Neutrophil (primary cell): ENCODE measurements at regions not wholly inside any gene's neighbourhood (a gene's known extent, or its start where the extent isn't known, plus 50 kb on each side); places are given as distances from the start of the nearest gene placed in this dataset.
"Not testable (repeated sequence)": the region's sequence is repeated elsewhere in the genome, so short reads cannot be mapped to it uniquely, and the experiment has no call there.

Source experiments
- H3K27ac ChIP-seq: fragments of 200-600 bp; sonication (generic); 2 replicates; pipeline ENCODE4 v1.5.1; 2016; ENCODE audit warnings: mild to moderate bottlenecking, moderate library complexity
- H3K27me3 ChIP-seq: fragments of 200-600 bp; sonication (generic); 2 replicates; pipeline ENCODE4 v1.6.0; 2016; ENCODE audit warnings: mild to moderate bottlenecking
- H3K36me3 ChIP-seq: fragments of 200-600 bp; sonication (generic); 2 replicates; pipeline ENCODE4 v1.5.1; 2017
- H3K4me1 ChIP-seq, 2 experiments: fragments of 200-600 bp in 1 of 2; sonication (generic) in 1 of 2; 1 replicate in 1 of 2; 2 replicates in 1 of 2; pipeline versions ENCODE4 v1.5.1 to v1.6.1; 2013 to 2016; ENCODE audit warnings: low read depth in 1 of 2, low read length in 1 of 2, mild to moderate bottlenecking in 1 of 2, moderate library complexity in 1 of 2; ENCODE audit not compliant: control insufficient read depth in 1 of 2, insufficient read depth in 1 of 2
- H3K4me3 ChIP-seq, 2 experiments: fragments of 200-600 bp in 1 of 2; sonication (generic) in 1 of 2; 1 replicate in 1 of 2; 2 replicates in 1 of 2; pipeline ENCODE4 v1.5.1; 2013 to 2016; ENCODE audit warnings: low read depth in 1 of 2, low read length in 1 of 2, mild to moderate bottlenecking in 1 of 2, moderate library complexity in 1 of 2
- H3K9me3 ChIP-seq: fragments of 200-600 bp; sonication (generic); 2 replicates; pipeline ENCODE4 v1.5.1; 2016
- CTCF ChIP-seq: fragments of 200-600 bp; sonication (generic); IDR thresholded peaks from 2 replicates; pipeline ENCODE4 v1.5.1; 2016; ENCODE audit warnings: antibody characterized with exemption

GRCh38 chr3:74145277-74145676 is 469.2 kb downstream of the CNTN3 start:
- H3K27me3 ChIP-seq: no peaks in the 10 kb centered on the region
- H3K4me1 ChIP-seq: no peaks in the 10 kb centered on the region
- TF ChIP-seq CTCF: no peak
- H3K36me3 ChIP-seq: no peaks in the 10 kb centered on the region
- no peak overlapping the region for H3K4me3 ChIP-seq
- H3K9me3 ChIP-seq: no peaks in the 10 kb centered on the region
- H3K27ac ChIP-seq: no peak overlapping the region

- Histone ChIP-seq H3K4me1 (no peaks in the 10 kb centered on the region), H3K36me3 (no peaks in the 10 kb centered on the region), H3K4me3 (no peak overlapping the region), H3K27me3 (no peaks in the 10 kb centered on the region), H3K27ac (no peak overlapping the region), H3K9me3 (no peaks in the 10 kb centered on the region)
- no peak for TF ChIP-seq CTCF
Measured at GRCh38 chr3:74139648-74140047, 474.8 kb downstream of the CNTN3 start.

- Histone ChIP-seq H3K27me3 (no peaks in the 10 kb centered on the region), H3K36me3 (no peaks in the 10 kb centered on the region), H3K27ac (no peak overlapping the region), H3K9me3 (no peaks in the 10 kb centered on the region), H3K4me3 (no peak overlapping the region), H3K4me1 (no peaks in the 10 kb centered on the region)
- TF ChIP-seq CTCF: no peak
Measured at GRCh38 chr3:74137790-74138189, 476.7 kb downstream of the CNTN3 start.

GRCh38 chr3:74135808-74136207 is 478.7 kb downstream of the CNTN3 start:
- no peaks in the 10 kb centered on the region for H3K27me3 ChIP-seq
- no peaks in the 10 kb centered on the region for H3K4me1 ChIP-seq
- H3K36me3 ChIP-seq: no peaks in the 10 kb centered on the region
- H3K27ac ChIP-seq: no peak overlapping the region
- no peak overlapping the region for H3K4me3 ChIP-seq
- no peak for TF ChIP-seq CTCF
- H3K9me3 ChIP-seq: no peaks in the 10 kb centered on the region

GRCh38 chr3:74134831-74135230 is 479.6 kb downstream of the CNTN3 start:
- Histone ChIP-seq H3K4me1 (no peaks in the 10 kb centered on the region), H3K27me3 (no peaks in the 10 kb centered on the region), H3K4me3 (no peak overlapping the region), H3K36me3 (no peaks in the 10 kb centered on the region), H3K9me3 (no peaks in the 10 kb centered on the region), H3K27ac (no peak overlapping the region)
- TF ChIP-seq CTCF: no peak

- H3K27me3 ChIP-seq, H3K36me3 ChIP-seq, H3K27ac ChIP-seq, H3K4me3 ChIP-seq, H3K9me3 ChIP-seq, H3K4me1 ChIP-seq: not testable (repeated sequence)
Measured at GRCh38 chr3:74131546-74132328, 482.7 kb downstream of the CNTN3 start.
